NCI-H226 (cell line): ENCODE measurements at regions not wholly inside any gene's neighbourhood (a gene's known extent, or its start where the extent isn't known, plus 50 kb on each side); places are given as distances from the start of the nearest gene placed in this dataset.

Experiments
- DNase-seq: peaks from one replicate; pipeline ENCODE4 v3.0.0-alpha.2; 2015

DNA sequence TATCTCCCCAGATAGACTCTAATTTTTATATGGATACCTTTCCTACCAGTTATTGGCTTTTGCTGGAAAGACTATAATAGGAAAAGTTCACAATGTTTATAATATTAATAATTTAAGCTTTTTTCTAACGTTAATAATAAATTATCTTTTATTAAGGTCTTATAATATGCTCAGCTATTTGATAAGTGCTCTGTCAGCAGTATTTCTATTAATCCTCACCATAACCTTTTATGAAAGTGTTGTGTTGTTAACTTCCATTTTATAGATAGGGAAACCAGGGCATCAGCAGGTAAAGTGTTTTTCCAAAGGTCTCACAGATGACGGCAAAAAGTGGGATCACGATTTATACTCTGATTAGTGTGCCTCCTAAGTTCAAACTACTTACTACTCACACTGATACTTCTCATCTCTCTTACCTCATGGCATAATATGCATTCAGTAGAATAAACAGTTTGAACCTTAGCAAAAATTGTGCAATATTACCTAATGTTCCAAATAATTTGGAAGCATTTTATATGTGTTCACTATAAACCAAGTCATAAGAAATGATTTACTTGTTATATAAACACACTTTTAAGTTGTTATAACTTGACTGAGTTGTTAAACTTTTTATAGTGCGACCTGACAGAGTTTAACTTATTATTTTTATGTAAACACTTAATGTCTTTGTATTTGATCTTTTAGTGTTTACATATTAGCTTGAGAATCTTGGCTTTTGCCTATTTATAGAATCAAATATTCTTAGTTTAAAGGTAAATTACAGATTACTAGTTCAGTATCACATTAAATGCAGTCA lies 274.9 kb upstream of the DCBLD2 start:
- DNase-seq: no peak

GRCh38 chr3:99175276-99175812 lies 273.8 kb upstream of the DCBLD2 start:
- DNase-seq: no peak

DNA sequence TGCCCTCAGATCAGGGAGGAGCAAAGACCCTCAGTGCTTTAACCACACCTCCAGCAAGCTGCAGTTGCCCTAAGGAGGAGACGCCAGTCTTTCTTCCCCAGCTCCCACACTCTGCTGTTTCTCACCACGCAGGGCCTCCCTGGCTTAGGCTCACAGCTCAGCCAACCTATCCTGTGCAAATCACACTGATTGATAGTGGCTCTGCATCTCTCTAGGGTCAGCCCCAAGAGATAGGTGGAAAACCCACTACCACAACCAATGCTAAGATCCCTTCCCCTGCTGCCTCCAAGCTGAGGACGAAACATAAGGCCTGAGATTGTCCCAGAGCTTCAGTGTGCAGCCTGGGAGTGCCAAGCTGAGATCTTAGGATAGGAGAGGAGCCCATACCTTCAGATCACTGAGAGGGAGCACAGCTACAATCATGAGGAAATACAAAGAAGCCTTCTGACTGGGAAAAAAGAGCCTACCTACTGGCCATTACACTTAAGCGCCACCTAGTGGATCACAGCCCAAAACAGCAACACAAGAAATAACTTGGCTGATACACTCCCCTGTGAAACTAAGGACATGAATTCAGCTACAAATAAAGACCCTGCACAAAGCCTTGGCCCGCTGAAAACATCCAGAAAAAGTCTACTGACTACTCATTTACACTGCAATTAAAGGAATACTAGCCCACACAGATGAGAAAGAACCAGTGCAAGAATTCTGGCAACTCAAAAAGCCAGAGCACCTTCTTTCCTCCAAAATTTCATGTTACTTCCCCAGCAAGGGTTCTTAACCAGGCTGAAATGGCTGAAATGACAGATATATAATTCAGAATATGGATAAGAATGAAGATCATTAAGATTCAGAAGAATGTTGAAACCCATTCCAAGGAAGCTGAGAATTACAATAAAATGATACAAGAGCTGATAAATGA lies 271.5 kb upstream of the DCBLD2 start:
- DNase-seq: peak; percentile 24

GRCh38 chr3:99171800-99172199 lies 270.3 kb upstream of the DCBLD2 start:
- DNase-seq: no peak

GRCh38 chr3:99170867-99171517 lies 269.5 kb upstream of the DCBLD2 start:
- DNase-seq: no peak

GRCh38 chr3:99167071-99167470 lies 265.6 kb upstream of the DCBLD2 start:
- DNase-seq: no peak

DNA sequence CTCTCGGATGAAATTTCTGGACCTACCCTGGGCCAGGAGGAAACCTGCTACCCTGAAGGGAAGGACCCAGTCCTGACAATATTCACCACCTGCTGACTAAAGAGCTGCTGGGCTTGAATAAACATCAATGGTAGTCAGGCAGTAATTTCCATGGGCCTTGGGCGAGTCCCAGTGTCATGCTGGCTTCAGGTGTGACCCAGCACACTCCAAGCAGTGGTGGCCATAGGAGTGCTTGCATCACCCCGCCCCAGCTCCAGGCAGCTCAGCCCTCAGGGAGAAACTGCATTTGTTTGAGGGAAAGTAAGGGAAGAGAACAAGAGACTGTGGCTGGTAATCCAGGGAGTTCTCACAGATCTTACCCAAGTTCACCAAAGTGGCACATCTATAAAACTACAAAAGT lies 261.8 kb upstream of the DCBLD2 start:
- no peak for DNase-seq

DNA sequence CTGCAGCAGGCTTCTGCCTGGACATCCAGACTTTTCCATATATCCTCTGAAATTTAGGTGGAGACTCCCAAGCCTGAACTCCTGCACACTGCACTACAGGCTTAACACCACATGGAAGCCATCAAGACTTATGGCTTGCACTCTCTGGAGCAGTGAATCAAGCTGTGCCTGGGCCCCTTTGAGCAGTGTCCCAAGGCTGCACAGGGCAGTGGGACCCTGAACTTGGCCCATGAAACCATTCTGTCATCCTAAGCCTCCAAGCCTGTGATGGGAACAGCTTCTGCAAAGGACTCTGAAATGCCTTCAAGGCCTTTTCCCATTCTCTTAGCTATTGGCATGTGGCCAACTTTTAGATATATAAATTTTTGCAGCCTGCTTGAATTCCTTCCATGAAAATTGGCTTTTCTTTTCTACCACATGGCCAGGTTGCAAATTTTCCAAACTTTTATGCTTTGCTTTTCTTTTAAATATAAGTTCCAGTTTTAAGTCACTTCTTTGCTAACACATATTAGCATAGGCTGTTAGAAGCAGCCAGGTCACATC lies 257.8 kb upstream of the DCBLD2 start:
- DNase-seq: no peak

GRCh38 chr3:99145031-99145430 lies 243.5 kb upstream of the DCBLD2 start:
- no peak for DNase-seq

DNA sequence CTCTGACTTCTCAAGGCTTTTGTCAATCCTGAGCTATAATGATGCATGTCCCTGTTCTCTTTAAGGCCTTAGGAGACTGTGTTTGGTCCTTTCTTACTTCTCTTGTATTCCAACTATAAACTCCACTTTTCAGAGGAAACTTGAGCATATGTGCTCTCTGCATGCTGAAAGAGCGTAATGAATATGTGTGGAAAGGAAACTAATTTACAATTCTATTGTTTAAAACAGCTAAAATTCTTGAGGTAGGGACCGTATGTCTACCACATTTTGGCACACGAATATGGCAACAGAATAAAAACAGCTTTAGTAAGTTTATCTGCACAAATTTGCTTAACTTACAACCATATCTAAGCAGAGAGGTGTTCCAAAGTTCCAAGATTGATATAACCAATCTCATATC lies 242.0 kb upstream of the DCBLD2 start:
- no peak for DNase-seq

GRCh38 chr3:99134986-99135385 lies 233.5 kb upstream of the DCBLD2 start:
- DNase-seq: no peak

DNA sequence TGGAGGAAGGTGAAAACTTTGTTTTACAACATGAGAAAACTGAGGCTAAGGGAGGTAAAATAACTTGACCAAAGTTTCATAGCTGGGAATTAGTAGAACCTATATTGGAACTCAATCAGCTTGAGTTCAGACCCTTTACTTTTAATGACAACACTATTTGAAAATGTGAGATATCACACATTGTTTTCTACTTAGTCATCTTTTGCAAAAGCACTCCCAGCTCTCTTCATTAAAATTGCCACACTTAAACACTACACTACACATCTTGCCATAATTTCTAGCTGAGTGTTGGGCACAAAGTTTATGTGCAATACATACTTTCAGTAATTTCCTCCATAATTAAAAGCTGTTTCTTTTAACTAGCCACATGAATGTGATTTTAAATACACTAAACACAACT lies 230.4 kb upstream of the DCBLD2 start:
- DNase-seq: peak; percentile 71

DNA sequence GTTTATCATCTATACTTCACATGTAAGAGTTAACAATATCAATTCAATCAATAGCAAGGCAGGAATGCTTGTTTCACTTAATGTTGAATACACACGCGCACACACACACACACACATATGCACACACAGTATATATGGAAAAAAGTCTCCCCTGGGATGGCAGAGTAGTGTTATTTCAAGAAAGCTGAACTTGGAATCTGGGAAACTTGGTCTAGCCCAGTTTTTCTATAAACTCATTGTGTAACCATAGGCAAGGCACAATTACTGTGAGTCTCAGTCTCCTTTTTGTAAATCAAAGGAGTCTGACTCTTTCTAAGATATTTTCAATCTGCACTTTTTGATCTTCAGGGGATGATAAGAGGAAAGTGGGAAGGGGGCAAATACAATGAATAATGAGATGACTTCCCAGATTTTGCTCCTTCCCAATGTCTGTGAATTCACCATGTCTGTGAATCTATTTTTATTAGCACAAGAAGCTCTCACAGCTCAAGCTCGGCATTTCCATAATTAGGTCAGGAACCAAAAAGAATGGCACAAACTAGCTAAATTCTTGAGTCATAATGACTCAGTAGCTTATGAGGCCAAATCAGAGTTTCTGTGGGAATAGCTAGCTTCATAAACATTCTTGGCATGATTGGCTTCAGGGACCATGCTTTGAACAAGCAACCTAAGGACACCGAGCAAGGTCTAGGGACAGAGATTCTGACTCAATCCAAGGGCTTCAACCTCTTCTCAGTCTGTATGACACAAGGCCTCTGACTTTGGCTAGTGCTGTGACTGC lies 227.4 kb upstream of the DCBLD2 start:
- DNase-seq: peak; percentile 88

DNA sequence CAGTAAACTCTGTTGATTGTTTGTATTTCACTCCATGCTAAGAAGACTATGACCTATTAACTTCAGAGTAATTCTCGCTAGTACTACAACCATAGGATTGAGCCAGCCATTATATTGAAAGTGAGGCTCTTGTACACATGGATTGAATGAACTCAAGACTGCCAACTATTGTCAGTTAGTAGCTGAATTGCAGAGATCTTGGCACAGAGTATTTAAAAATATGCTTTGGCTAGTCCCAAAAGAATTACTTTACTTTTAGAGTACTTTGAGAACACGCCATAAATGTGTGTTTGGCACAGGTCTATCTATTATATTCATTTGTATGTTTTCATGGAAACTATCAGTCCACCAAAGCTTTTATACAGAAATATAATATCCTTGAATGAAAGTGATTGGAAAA lies 226.7 kb upstream of the DCBLD2 start:
- DNase-seq: no peak

- DNase-seq: peak; percentile 69
These were observed 224.8 kb upstream of the DCBLD2 start for GRCh38 chr3:99126316-99126715.

DNA sequence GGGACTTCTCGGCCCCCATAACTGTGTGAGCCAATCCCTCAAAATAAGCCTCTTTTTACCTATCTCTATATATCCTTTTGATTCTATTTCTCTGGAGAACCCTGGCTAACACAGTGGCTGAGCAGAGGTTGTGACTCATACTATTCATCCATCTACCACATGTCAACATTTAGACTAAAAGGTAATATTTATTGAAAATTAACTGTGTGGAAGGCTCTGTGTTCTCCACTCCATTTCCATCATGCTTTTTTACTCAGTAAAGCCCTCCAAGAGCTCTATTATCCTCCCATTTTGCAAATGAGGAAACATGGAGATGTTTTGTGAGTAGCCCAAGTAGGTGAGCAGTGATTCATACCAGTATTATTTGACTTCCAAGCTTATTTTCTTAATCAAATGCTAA lies 217.9 kb upstream of the DCBLD2 start:
- DNase-seq: no peak

- no peak for DNase-seq
These were observed 216.9 kb upstream of the DCBLD2 start for GRCh38 chr3:99118381-99118780.

- peak; percentile 50 for DNase-seq
These were observed 213.2 kb upstream of the DCBLD2 start for GRCh38 chr3:99114565-99115291.

- DNase-seq: no peak
These were observed 209.7 kb upstream of the DCBLD2 start for GRCh38 chr3:99111235-99111634.

- DNase-seq: no peak
These were observed 208.9 kb upstream of the DCBLD2 start for GRCh38 chr3:99110401-99110800.

GRCh38 chr3:99108508-99108907 lies 207.0 kb upstream of the DCBLD2 start:
- DNase-seq: peak; percentile 93
